HCEC 1CT (cell line): ENCODE measurements at regions not wholly inside any gene's neighbourhood (a gene's known extent, or its start where the extent isn't known, plus 50 kb on each side); places are given as distances from the start of the nearest gene placed in this dataset.

Source experiments
- DNase-seq: peaks from one replicate; pipeline ENCODE4 v3.0.0-alpha.2; 2017

- no peak for DNase-seq
These were observed 236.1 kb downstream of the KCNA4 start for GRCh38 chr11:29780756-29781155.

GRCh38 chr11:29773656-29774264, 243.1 kb downstream of the KCNA4 start:
- DNase-seq = no peak

- DNase-seq = no peak
These were observed 260.0 kb downstream of the KCNA4 start for GRCh38 chr11:29756871-29757270.

- no peak for DNase-seq
These were observed 261.4 kb downstream of the KCNA4 start for GRCh38 chr11:29755474-29755873.

GRCh38 chr11:29751618-29752017, 265.2 kb downstream of the KCNA4 start:
- DNase-seq = no peak

- DNase-seq = no peak
These were observed 266.4 kb downstream of the KCNA4 start for GRCh38 chr11:29750392-29750791.

- no peak for DNase-seq
These were observed 282.5 kb downstream of the KCNA4 start for GRCh38 chr11:29734287-29734686.

- no peak for DNase-seq
These were observed 303.0 kb downstream of the KCNA4 start for GRCh38 chr11:29713831-29714320.

- no peak for DNase-seq
These were observed 304.2 kb downstream of the KCNA4 start for GRCh38 chr11:29712616-29713015.

GRCh38 chr11:29707924-29708323, 308.9 kb downstream of the KCNA4 start:
- no peak for DNase-seq

- DNase-seq = no peak
These were observed 331.5 kb downstream of the KCNA4 start for GRCh38 chr11:29685361-29685760.

GRCh38 chr11:29682856-29683255, 334.0 kb downstream of the KCNA4 start:
- DNase-seq = no peak

- no peak for DNase-seq
These were observed 336.8 kb downstream of the KCNA4 start for GRCh38 chr11:29679996-29680395.

GRCh38 chr11:29676993-29677392, 339.8 kb downstream of the KCNA4 start:
- no peak for DNase-seq

- no peak for DNase-seq
These were observed 347.5 kb downstream of the KCNA4 start for GRCh38 chr11:29669310-29669709.

GRCh38 chr11:29657709-29658108, 359.1 kb downstream of the KCNA4 start:
- no peak for DNase-seq

GRCh38 chr11:29656597-29656996, 360.2 kb downstream of the KCNA4 start:
- no peak for DNase-seq

- DNase-seq = no peak
These were observed 371.5 kb downstream of the KCNA4 start for GRCh38 chr11:29645373-29645772.

GRCh38 chr11:29641201-29641600, 375.6 kb downstream of the KCNA4 start:
- no peak for DNase-seq

GRCh38 chr11:29634744-29635143, 382.1 kb downstream of the KCNA4 start:
- no peak for DNase-seq

- DNase-seq = peak; percentile 8
These were observed 382.6 kb downstream of the KCNA4 start for GRCh38 chr11:29634244-29634643.

- no peak for DNase-seq
These were observed 387.5 kb downstream of the KCNA4 start for GRCh38 chr11:29629286-29629685.

- DNase-seq = no peak
These were observed 388.2 kb downstream of the KCNA4 start for GRCh38 chr11:29628609-29629008.

- DNase-seq = no peak
These were observed 389.3 kb downstream of the KCNA4 start for GRCh38 chr11:29627541-29627940.

- DNase-seq = no peak
These were observed 393.6 kb downstream of the KCNA4 start for GRCh38 chr11:29623144-29623722.
